Keratinocyte (primary cell): ENCODE measurements at regions not wholly inside any gene's neighbourhood (a gene's known extent, or its start where the extent isn't known, plus 50 kb on each side); places are given as distances from the start of the nearest gene placed in this dataset.

Experiments used
- DNase-seq: peaks from one replicate; pipeline ENCODE4 v3.0.0-alpha.2; 2011; ENCODE audit warnings: low read depth, missing footprints, low spot score
- FAIRE-seq: peaks from 2 replicates; lab custom pipeline; 2011; peaks lifted over from hg19 to GRCh38; lab: Jason Lieb, UNC
- H2AFZ ChIP-seq: 2 replicates; pipeline ENCODE4 v1.6.0; 2012; ENCODE audit warnings: low read length, control low read depth, inconsistent platforms; ENCODE audit not compliant: control insufficient read depth
- H3K27ac ChIP-seq: 2 replicates; pipeline ENCODE4 v1.5.1; 2011; ENCODE audit warnings: low read length; ENCODE audit not compliant: control insufficient read depth, insufficient read depth
- H3K27me3 ChIP-seq: 3 replicates; pipeline ENCODE4 v1.6.0; 2011; ENCODE audit warnings: low read length; ENCODE audit not compliant: control insufficient read depth, insufficient read depth; ENCODE audit errors: extremely low read depth
- H3K36me3 ChIP-seq, 2 experiments: 2 replicates in 1 of 2; 3 replicates in 1 of 2; pipeline ENCODE4 v1.5.1; 2011; ENCODE audit warnings: low read length in 2 of 2, mild to moderate bottlenecking in 1 of 2; ENCODE audit not compliant: control insufficient read depth in 2 of 2, insufficient read depth in 2 of 2; ENCODE audit errors: extremely low read depth in 1 of 2
- H3K4me1 ChIP-seq: 3 replicates; pipeline ENCODE4 v1.5.1; 2011; ENCODE audit warnings: low read length; ENCODE audit not compliant: control insufficient read depth, insufficient read depth; ENCODE audit errors: extremely low read depth
- H3K4me2 ChIP-seq: 3 replicates; pipeline ENCODE4 v1.6.0; 2011; ENCODE audit warnings: low read depth, low read length; ENCODE audit not compliant: control insufficient read depth, insufficient read depth; ENCODE audit errors: extremely low read depth
- H3K4me3 ChIP-seq, 3 experiments: fragments of 200-600 bp in 1 of 3; sonication (generic) in 1 of 3; 2 replicates in 2 of 3; 3 replicates in 1 of 3; pipeline ENCODE4 v1.5.1; 2011 to 2016; ENCODE audit warnings: low read length in 3 of 3, mild to moderate bottlenecking in 3 of 3, control low read depth in 2 of 3, inconsistent platforms in 1 of 3, low read depth in 1 of 3, mixed read lengths in 1 of 3, mixed run types in 1 of 3, moderate library complexity in 1 of 3; ENCODE audit not compliant: control insufficient read depth in 2 of 3, insufficient read depth in 2 of 3; ENCODE audit errors: extremely low read depth in 1 of 3
- H3K79me2 ChIP-seq: 2 replicates; pipeline ENCODE4 v1.6.0; 2012; ENCODE audit warnings: low read length; ENCODE audit not compliant: control insufficient read depth, insufficient read depth
- H3K9ac ChIP-seq: 3 replicates; pipeline ENCODE4 v1.6.0; 2011; ENCODE audit warnings: low read length; ENCODE audit not compliant: control insufficient read depth, insufficient read depth; ENCODE audit errors: extremely low read depth
- H3K9me1 ChIP-seq: 3 replicates; pipeline ENCODE4 v1.6.0; 2011; ENCODE audit warnings: low read length; ENCODE audit not compliant: control insufficient read depth, insufficient read depth; ENCODE audit errors: extremely low read depth
- H3K9me3 ChIP-seq: 2 replicates; pipeline ENCODE4 v1.5.1; 2012; ENCODE audit warnings: low read depth, low read length; ENCODE audit not compliant: control insufficient read depth
- H4K20me1 ChIP-seq: 3 replicates; pipeline ENCODE4 v1.6.0; 2011; ENCODE audit warnings: low read length; ENCODE audit not compliant: control insufficient read depth, insufficient read depth; ENCODE audit errors: extremely low read depth
- EZH2 ChIP-seq: IDR thresholded peaks from one replicate; pipeline ENCODE4 v1.6.1; 2012; ENCODE audit warnings: inconsistent platforms, mild to moderate bottlenecking, low read length, moderate library complexity
- dilution Hi-C: fragments of 300-500 bp; cut with MboI; formaldehyde crosslinking; loops from one replicate; pipeline ENCODE4 v1.7.0; 2020; ENCODE audit warnings: low sequenced_read_pairs; ENCODE audit not compliant: extremely low pct_ligation_motif_present
- TF ChIP-seq, protein P1 (sequence below), 3 experiments: IDR thresholded peaks in 1 of 3; conservative IDR thresholded peaks in 1 of 3; optimal IDR thresholded peaks in 1 of 3; 2 replicates in 2 of 3; 3 replicates in 1 of 3; pipeline versions ENCODE3 to v1.5.1; 2011; ENCODE audit warnings: low read length in 3 of 3, mild to moderate bottlenecking in 3 of 3, moderate library complexity in 2 of 3, control low read depth in 1 of 3, inconsistent platforms in 1 of 3; ENCODE audit not compliant: insufficient read depth in 2 of 3; ENCODE audit errors: extremely low read depth in 1 of 3

DNA sequence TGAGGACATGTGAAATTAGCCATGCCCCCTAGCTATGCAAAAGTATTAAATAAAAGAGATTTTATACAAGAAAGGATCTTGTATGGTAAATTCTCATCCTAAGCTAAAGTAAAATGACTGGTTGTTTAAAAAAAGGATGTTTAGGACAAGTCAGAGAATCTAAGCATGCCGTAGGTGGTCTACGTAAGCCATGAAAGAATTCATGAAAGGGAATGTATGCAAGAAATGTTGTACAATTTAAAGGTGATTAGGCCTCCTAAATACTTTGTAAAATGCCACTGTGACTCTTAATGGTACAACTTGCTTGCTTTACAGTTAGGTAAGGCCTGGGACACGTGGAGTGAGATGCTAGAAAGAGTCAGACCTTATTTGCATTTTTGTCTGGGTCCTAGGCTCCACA, 209.0 kb downstream of the EFHB start:
- FAIRE-seq = no peak
- H3K79me2 ChIP-seq = no peaks in the 10 kb centered on the region
- no peak overlapping the region for H2AFZ ChIP-seq
- no peaks in the 10 kb centered on the region for H3K9me1 ChIP-seq
- H3K4me2 ChIP-seq = no peak overlapping the region
- no peaks in the 10 kb centered on the region for H4K20me1 ChIP-seq
- no peaks in the 10 kb centered on the region for H3K36me3 ChIP-seq
- H3K27me3 ChIP-seq = no peaks in the 10 kb centered on the region
- H3K9me3 ChIP-seq = no peaks in the 10 kb centered on the region
- dilution Hi-C loops = no loop called here
- TF ChIP-seq, protein P1, sequence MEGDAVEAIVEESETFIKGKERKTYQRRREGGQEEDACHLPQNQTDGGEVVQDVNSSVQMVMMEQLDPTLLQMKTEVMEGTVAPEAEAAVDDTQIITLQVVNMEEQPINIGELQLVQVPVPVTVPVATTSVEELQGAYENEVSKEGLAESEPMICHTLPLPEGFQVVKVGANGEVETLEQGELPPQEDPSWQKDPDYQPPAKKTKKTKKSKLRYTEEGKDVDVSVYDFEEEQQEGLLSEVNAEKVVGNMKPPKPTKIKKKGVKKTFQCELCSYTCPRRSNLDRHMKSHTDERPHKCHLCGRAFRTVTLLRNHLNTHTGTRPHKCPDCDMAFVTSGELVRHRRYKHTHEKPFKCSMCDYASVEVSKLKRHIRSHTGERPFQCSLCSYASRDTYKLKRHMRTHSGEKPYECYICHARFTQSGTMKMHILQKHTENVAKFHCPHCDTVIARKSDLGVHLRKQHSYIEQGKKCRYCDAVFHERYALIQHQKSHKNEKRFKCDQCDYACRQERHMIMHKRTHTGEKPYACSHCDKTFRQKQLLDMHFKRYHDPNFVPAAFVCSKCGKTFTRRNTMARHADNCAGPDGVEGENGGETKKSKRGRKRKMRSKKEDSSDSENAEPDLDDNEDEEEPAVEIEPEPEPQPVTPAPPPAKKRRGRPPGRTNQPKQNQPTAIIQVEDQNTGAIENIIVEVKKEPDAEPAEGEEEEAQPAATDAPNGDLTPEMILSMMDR (optimal IDR thresholded peaks at IDR 0.05 in 1 of 3, IDR thresholded peaks at IDR 0.05 in 1 of 3, conservative IDR thresholded peaks at IDR 0.05 in 1 of 3; ENCODE audit: extremely low read depth in 1 of 3, insufficient read depth in 2 of 3, low read length in 3 of 3) = no peak
- no peak for TF ChIP-seq EZH2
- H3K4me3 ChIP-seq = no peak overlapping the region
- no peak for DNase-seq
- H3K4me1 ChIP-seq = no peaks in the 10 kb centered on the region
- no peak overlapping the region for H3K9ac ChIP-seq
- no peak overlapping the region for H3K27ac ChIP-seq

DNA sequence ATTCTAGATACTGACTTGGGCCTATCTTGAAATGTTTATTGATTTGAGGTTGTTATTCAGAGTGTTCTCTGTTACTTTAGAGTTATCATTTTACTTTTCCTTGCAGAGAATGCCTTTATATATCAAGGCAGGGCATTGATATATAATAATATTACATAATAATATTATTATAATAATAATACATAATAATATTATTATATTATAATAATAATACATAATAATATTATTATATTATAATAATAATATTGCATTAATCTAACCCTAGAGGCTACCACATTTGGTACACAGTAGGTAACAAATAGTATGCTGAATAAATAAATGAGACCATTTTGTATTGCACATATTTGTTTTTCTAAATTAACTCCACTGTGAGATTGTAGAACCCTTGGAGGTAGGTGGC, 216.3 kb downstream of the EFHB start:
- Histone ChIP-seq H3K9me3 (no peaks in the 10 kb centered on the region), H4K20me1 (no peaks in the 10 kb centered on the region), H3K36me3 (no peaks in the 10 kb centered on the region), H3K4me3 (no peak overlapping the region), H3K79me2 (no peaks in the 10 kb centered on the region), H3K27ac (no peak overlapping the region), H2AFZ (no peak overlapping the region), H3K27me3 (no peaks in the 10 kb centered on the region), H3K4me1 (no peaks in the 10 kb centered on the region), H3K9me1 (no peaks in the 10 kb centered on the region), H3K9ac (no peak overlapping the region), H3K4me2 (no peak overlapping the region)
- FAIRE-seq = no peak
- TF ChIP-seq, protein P1 (optimal IDR thresholded peaks at IDR 0.05 in 1 of 3, IDR thresholded peaks at IDR 0.05 in 1 of 3, conservative IDR thresholded peaks at IDR 0.05 in 1 of 3; ENCODE audit: extremely low read depth in 1 of 3, insufficient read depth in 2 of 3, low read length in 3 of 3) = no peak
- TF ChIP-seq EZH2 = no peak
- dilution Hi-C loops = no loop called here
- DNase-seq = no peak
